Body of pancreas (tissue), 4 donors: ENCODE measurements at regions not wholly inside any gene's neighbourhood (a gene's known extent, or its start where the extent isn't known, plus 50 kb on each side); places are given as distances from the start of the nearest gene placed in this dataset.

ENCODE experiments used
- ATAC-seq: fragments of 150-250 bp; one replicate; pipeline ENCODE4 v1.9.1; 2016
- DNase-seq, 4 donors: peaks; one replicate each; pipeline ENCODE4 v3.0.0-alpha.2; 2019
- H3K27ac ChIP-seq, 4 donors: fragments of 200-600 bp; sonication (generic); 1 replicate in 3 of 4; 2 replicates in 1 of 4; pipeline versions ENCODE4 v1.5.1 to v1.6.1; 2016 to 2019; ENCODE audit warnings: mild to moderate bottlenecking in 1 of 4, mixed read lengths in 1 of 4, moderate library complexity in 1 of 4
- H3K27me3 ChIP-seq, 2 donors: fragments of 200-600 bp; sonication (generic); one replicate each; pipeline ENCODE4 v1.6.0; 2016; ENCODE audit warnings: mild to moderate bottlenecking in 1 of 2
- H3K36me3 ChIP-seq, 2 donors: fragments of 200-600 bp; sonication (generic); replicated peaks in 1 of 2; 2 replicates each; pipeline ENCODE4 v1.5.1; 2016; ENCODE audit warnings: low read depth in 2 of 2; ENCODE audit not compliant: insufficient read depth in 1 of 2
- H3K4me1 ChIP-seq: fragments of 200-600 bp; sonication (generic); one replicate; pipeline ENCODE4 v1.6.0; 2016
- H3K4me3 ChIP-seq, 2 donors: fragments of 200-600 bp; sonication (generic); 1 replicate in 1 of 2; 2 replicates in 1 of 2; pipeline ENCODE4 v1.5.1; 2016 to 2019
- H3K9me3 ChIP-seq, 3 donors: fragments of 200-600 bp; sonication (generic); 1 replicate in 2 of 3; 2 replicates in 1 of 3; pipeline ENCODE4 v1.5.1; 2016
- CTCF ChIP-seq, 7 experiments: fragments of 450-650 bp in 4 of 7; fragments of 200-600 bp in 3 of 7; sonication (generic) in 3 of 7; IDR thresholded peaks; one replicate each; pipeline ENCODE4 v1.5.1; 2016 to 2019; ENCODE audit warnings: antibody characterized with exemption in 7 of 7
- POLR2A ChIP-seq, 3 donors: fragments of 450-650 bp; IDR thresholded peaks; one replicate each; pipeline ENCODE4 v1.6.1; 2016; ENCODE audit warnings: antibody characterized with exemption in 3 of 3, mild to moderate bottlenecking in 2 of 3
- WGBS, 2 donors: methylation state at CpG; one replicate each; pipeline ENCODE4 v1.1.5; 2017; 5-methylcytosine and 5-hydroxymethylcytosine counted together
- intact Hi-C: fragments of 100-400 bp; cut with DNase I; formaldehyde crosslinking; loops from one replicate; pipeline ENCODE4 v1.15.1; 2023

- Histone ChIP-seq H3K9me3 (no peaks in the 10 kb centered on the region), H3K27me3 (no peaks in the 10 kb centered on the region), H3K4me1 (peaks cover under 1% of the 10 kb centered on the region), H3K36me3 (no peaks in the 10 kb centered on the region), H3K27ac (no peak overlapping the region), H3K4me3 (no peak overlapping the region)
- ATAC-seq (no peak), DNase-seq (no peak)
- intact Hi-C loops: no loop called here
- TF ChIP-seq CTCF (IDR thresholded peaks at IDR 0.05) (no peak), POLR2A (IDR thresholded peaks at IDR 0.05) (no peak)
- WGBS, 2 donors: 55 to 59% methylated on average over 6 of the region's 6 CpGs
Observed at GRCh38 chr2:109070290-109070689, 58.7 kb upstream of the SH3RF3 start.

- no peak for ATAC-seq
- no peak for DNase-seq
- H3K4me1 ChIP-seq: peaks cover 4% of the 10 kb centered on the region
- no peaks in the 10 kb centered on the region for H3K36me3 ChIP-seq
- no peak overlapping the region for H3K4me3 ChIP-seq
- TF ChIP-seq CTCF (IDR thresholded peaks at IDR 0.05) (no peak), POLR2A (IDR thresholded peaks at IDR 0.05) (no peak)
- intact Hi-C loops: no loop called here
- no peaks in the 10 kb centered on the region for H3K9me3 ChIP-seq
- WGBS, 2 donors: 37 to 38% methylated on average over 9 of the region's 9 CpGs
- H3K27ac ChIP-seq: no peak overlapping the region
- H3K27me3 ChIP-seq: no peaks in the 10 kb centered on the region
Observed at GRCh38 chr2:109069331-109070194, 59.4 kb upstream of the SH3RF3 start.

GRCh38 chr2:109068811-109069210, 60.2 kb upstream of the SH3RF3 start:
- intact Hi-C loops: no loop called here
- 63 to 73% methylated on average over 2 of the region's 2 CpGs for WGBS, 2 donors

GRCh38 chr2:109067631-109068125, 61.3 kb upstream of the SH3RF3 start:
- ATAC-seq: no peak
- intact Hi-C loops: no loop called here
- DNase-seq: no peak
- Histone ChIP-seq H3K9me3 (no peaks in the 10 kb centered on the region), H3K4me3 (no peak overlapping the region), H3K27me3 (no peaks in the 10 kb centered on the region), H3K27ac (no peak overlapping the region), H3K36me3 (no peaks in the 10 kb centered on the region), H3K4me1 (peaks cover 4% of the 10 kb centered on the region)
- TF ChIP-seq CTCF (IDR thresholded peaks at IDR 0.05) (no peak), POLR2A (IDR thresholded peaks at IDR 0.05) (no peak)
- 55 to 56% methylated on average over 5 of the region's 5 CpGs for WGBS, 2 donors

More at GRCh38 chr2:109068811-109069210, 60.2 kb upstream of the SH3RF3 start:
- ATAC-seq (no peak), DNase-seq (no peak)
- H3K27me3 ChIP-seq: no peaks in the 10 kb centered on the region
- H3K4me1 ChIP-seq: peaks cover 4% of the 10 kb centered on the region
- no peak for TF ChIP-seq CTCF (IDR thresholded peaks at IDR 0.05)
- TF ChIP-seq POLR2A (IDR thresholded peaks at IDR 0.05): no peak
- H3K4me3 ChIP-seq: no peak overlapping the region
- no peak overlapping the region for H3K27ac ChIP-seq
- H3K36me3 ChIP-seq: no peaks in the 10 kb centered on the region
- H3K9me3 ChIP-seq: no peaks in the 10 kb centered on the region
